OCI-LY1 (cell line): ENCODE measurements at regions not wholly inside any gene's neighbourhood (a gene's known extent, or its start where the extent isn't known, plus 50 kb on each side); places are given as distances from the start of the nearest gene placed in this dataset.

Experiments
- H2AFZ ChIP-seq: fragments of 200-600 bp; sonication (generic), shearing (Covaris generic); 2 replicates; pipeline ENCODE4 v1.6.0; 2014; ENCODE audit warnings: antibody characterized with exemption, mild to moderate bottlenecking, low read length
- H3F3A ChIP-seq: fragments of 200-600 bp; sonication (generic), shearing (Covaris generic); 2 replicates; pipeline ENCODE4 v1.6.0; 2014; ENCODE audit warnings: mild to moderate bottlenecking, antibody characterized with exemption, low read length, moderate library complexity; ENCODE audit not compliant: insufficient read depth
- H3K27ac ChIP-seq: fragments of 200-600 bp; sonication (generic); 2 replicates; pipeline ENCODE4 v1.5.1; 2014; ENCODE audit warnings: low read length, mixed run types, mild to moderate bottlenecking, low read depth; ENCODE audit not compliant: poor library complexity, severe bottlenecking
- H3K27me3 ChIP-seq: fragments of 200-600 bp; sonication (generic); 2 replicates; pipeline ENCODE4 v1.6.0; 2014; ENCODE audit warnings: antibody characterized with exemption, mild to moderate bottlenecking, low read length, moderate library complexity; ENCODE audit not compliant: insufficient read depth
- H3K36me3 ChIP-seq: fragments of 200-600 bp; sonication (generic); 2 replicates; pipeline ENCODE4 v1.6.1; 2014; ENCODE audit warnings: mild to moderate bottlenecking, antibody characterized with exemption, low read length, moderate library complexity, mixed read lengths; ENCODE audit not compliant: insufficient read depth
- H3K4me1 ChIP-seq: fragments of 200-600 bp; sonication (generic); 2 replicates; pipeline ENCODE4 v1.5.1; 2014; ENCODE audit warnings: mild to moderate bottlenecking, low read length, moderate library complexity; ENCODE audit not compliant: insufficient read depth, severe bottlenecking
- H3K4me2 ChIP-seq: fragments of 200-600 bp; sonication (generic), shearing (Covaris generic); 2 replicates; pipeline ENCODE4 v1.6.1; 2014; ENCODE audit warnings: low read length
- H3K4me3 ChIP-seq: fragments of 200-600 bp; sonication (generic); 2 replicates; pipeline ENCODE4 v1.5.1; 2014; ENCODE audit warnings: low read length, low read depth, mild to moderate bottlenecking, mixed read lengths; ENCODE audit not compliant: poor library complexity, severe bottlenecking
- H3K79me2 ChIP-seq: fragments of 200-600 bp; shearing (Covaris generic); 2 replicates; pipeline ENCODE4 v1.6.1; 2016; ENCODE audit warnings: mixed run types, low read length, mixed read lengths; ENCODE audit not compliant: insufficient read depth
- H3K9ac ChIP-seq: fragments of 200-600 bp; sonication (generic), shearing (Covaris generic); 2 replicates; pipeline ENCODE4 v1.6.1; 2014; ENCODE audit warnings: mild to moderate bottlenecking, low read length, mixed read lengths
- H3K9me2 ChIP-seq: fragments of 200-600 bp; sonication (generic), shearing (Covaris generic); 2 replicates; pipeline ENCODE4 v1.6.1; 2014; ENCODE audit warnings: low read depth, mild to moderate bottlenecking, low read length, mixed read lengths
- H3K9me3 ChIP-seq: fragments of 200-600 bp; shearing (Covaris generic); 2 replicates; pipeline ENCODE4 v1.6.1; 2014; ENCODE audit warnings: low read length, mixed read lengths
- H4K20me1 ChIP-seq: fragments of 200-600 bp; sonication (generic), shearing (Covaris generic); 2 replicates; pipeline ENCODE4 v1.6.0; 2016; ENCODE audit warnings: mild to moderate bottlenecking, low read length; ENCODE audit not compliant: insufficient read depth
- CTCF ChIP-seq: fragments of 200-600 bp; sonication (generic), shearing (Covaris generic); IDR thresholded peaks from 2 replicates; pipeline ENCODE4 v1.5.1; 2017; ENCODE audit warnings: mild to moderate bottlenecking, antibody characterized with exemption, low read length, moderate library complexity, mixed read lengths
- EZH2 ChIP-seq: fragments of 200-600 bp; sonication (generic), shearing (Covaris generic); IDR thresholded peaks from 2 replicates; pipeline ENCODE4 v1.8.0; 2017; ENCODE audit warnings: borderline replicate concordance, mixed run types, mild to moderate bottlenecking, antibody characterized with exemption, low read length, moderate library complexity, mixed read lengths

- Histone ChIP-seq H3K27ac (no peak overlapping the region), H2AFZ (no peak overlapping the region), H4K20me1 (no peaks in the 10 kb centered on the region), H3K9me3 (no peaks in the 10 kb centered on the region), H3K4me3 (no peak overlapping the region), H3K79me2 (no peaks in the 10 kb centered on the region), H3K9me2 (no peaks in the 10 kb centered on the region), H3K27me3 (no peaks in the 10 kb centered on the region), H3K4me2 (no peak overlapping the region), H3K36me3 (no peaks in the 10 kb centered on the region), H3F3A (no peaks in the 10 kb centered on the region), H3K9ac (no peak overlapping the region), H3K4me1 (no peaks in the 10 kb centered on the region)
- TF ChIP-seq EZH2, result no peak
- no peak for TF ChIP-seq CTCF
Observed at GRCh38 chr4:153090181-153090580, 114.1 kb upstream of the TRIM2 start.

GRCh38 chr4:153090670-153091385 is 113.4 kb upstream of the TRIM2 start:
- H2AFZ ChIP-seq, result no peak overlapping the region
- no peak overlapping the region for H3K27ac ChIP-seq
- H3K9me3 ChIP-seq, result no peaks in the 10 kb centered on the region
- TF ChIP-seq EZH2, result no peak
- no peak for TF ChIP-seq CTCF
- H3F3A ChIP-seq, result no peaks in the 10 kb centered on the region
- no peak overlapping the region for H3K4me2 ChIP-seq
- no peaks in the 10 kb centered on the region for H3K4me1 ChIP-seq
- H3K79me2 ChIP-seq, result no peaks in the 10 kb centered on the region
- H4K20me1 ChIP-seq, result no peaks in the 10 kb centered on the region
- H3K27me3 ChIP-seq, result no peaks in the 10 kb centered on the region
- no peaks in the 10 kb centered on the region for H3K9me2 ChIP-seq
- no peak overlapping the region for H3K4me3 ChIP-seq
- H3K36me3 ChIP-seq, result no peaks in the 10 kb centered on the region
- no peak overlapping the region for H3K9ac ChIP-seq

GRCh38 chr4:153093396-153093795 is 110.8 kb upstream of the TRIM2 start:
- H3K27ac ChIP-seq, result no peak overlapping the region
- no peaks in the 10 kb centered on the region for H3F3A ChIP-seq
- no peak overlapping the region for H3K4me2 ChIP-seq
- no peaks in the 10 kb centered on the region for H4K20me1 ChIP-seq
- no peaks in the 10 kb centered on the region for H3K27me3 ChIP-seq
- H3K9ac ChIP-seq, result no peak overlapping the region
- TF ChIP-seq EZH2, result no peak
- TF ChIP-seq CTCF, result no peak
- no peaks in the 10 kb centered on the region for H3K4me1 ChIP-seq
- H3K9me2 ChIP-seq, result no peaks in the 10 kb centered on the region
- H3K79me2 ChIP-seq, result no peaks in the 10 kb centered on the region
- H2AFZ ChIP-seq, result no peak overlapping the region
- H3K9me3 ChIP-seq, result no peaks in the 10 kb centered on the region
- no peak overlapping the region for H3K4me3 ChIP-seq
- H3K36me3 ChIP-seq, result no peaks in the 10 kb centered on the region
